Body of pancreas (tissue), 4 donors: ENCODE measurements at regions not wholly inside any gene's neighbourhood (a gene's known extent, or its start where the extent isn't known, plus 50 kb on each side); places are given as distances from the start of the nearest gene placed in this dataset.

Source experiments
- CTCF ChIP-seq, 7 experiments: fragments of 450-650 bp in 4 of 7; fragments of 200-600 bp in 3 of 7; sonication (generic) in 3 of 7; IDR thresholded peaks; one replicate each; pipeline ENCODE4 v1.5.1; 2016 to 2019; ENCODE audit warnings: antibody characterized with exemption in 7 of 7
- POLR2A ChIP-seq, 3 donors: fragments of 450-650 bp; IDR thresholded peaks; one replicate each; pipeline ENCODE4 v1.6.1; 2016; ENCODE audit warnings: antibody characterized with exemption in 3 of 3, mild to moderate bottlenecking in 2 of 3

GRCh38 chr10:104505521-104506042 lies 135.5 kb upstream of the SORCS3 start:
- no peak for TF ChIP-seq CTCF (IDR thresholded peaks at IDR 0.05)
- no peak for TF ChIP-seq POLR2A (IDR thresholded peaks at IDR 0.05)
